NB4 (cell line): ENCODE measurements at regions not wholly inside any gene's neighbourhood (a gene's known extent, or its start where the extent isn't known, plus 50 kb on each side); places are given as distances from the start of the nearest gene placed in this dataset.

Experiments
- DNase-seq: peaks from one replicate; pipeline ENCODE4 v3.0.0; 2010; ENCODE audit warnings: low read depth
- H3K4me3 ChIP-seq: one replicate; pipeline ENCODE4 v1.5.1; 2011; ENCODE audit warnings: mild to moderate bottlenecking, low read depth, low read length, moderate library complexity
- MYC ChIP-seq: IDR thresholded peaks from 2 replicates; pipeline ENCODE4 v1.6.1; 2011; ENCODE audit warnings: low read depth, low read length
- POLR2A ChIP-seq: IDR thresholded peaks from 2 replicates; pipeline ENCODE4 v1.6.1; 2011; ENCODE audit warnings: mild to moderate bottlenecking; ENCODE audit not compliant: insufficient read length; ENCODE audit errors: extremely low read depth
- TF ChIP-seq, protein P1 (sequence below): IDR thresholded peaks from 2 replicates; pipeline ENCODE4 v1.6.1; 2011; ENCODE audit warnings: low read depth, low read length
- TF ChIP-seq, protein P2 (sequence below): IDR thresholded peaks from one replicate; pipeline ENCODE4 v1.5.1; 2012; ENCODE audit warnings: low read depth, low read length

DNA sequence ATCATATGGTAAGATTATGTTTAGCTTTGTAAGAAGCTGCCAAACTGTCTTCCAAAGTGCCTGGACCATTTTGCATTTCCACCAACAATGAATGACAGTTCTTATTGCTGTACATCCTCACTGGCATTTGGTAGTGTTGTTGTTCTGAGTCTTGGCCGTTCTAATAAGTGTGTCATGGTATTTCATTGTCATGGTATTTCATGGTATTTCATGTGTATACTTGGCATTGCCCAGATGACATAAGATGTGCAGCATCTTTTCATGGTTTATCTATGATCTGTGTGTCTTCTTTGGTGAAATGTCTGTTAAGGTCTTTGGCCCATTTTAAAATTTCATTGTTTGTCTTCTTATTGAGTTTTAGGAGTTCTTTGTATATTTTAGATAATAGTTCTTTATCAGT lies 224.4 kb downstream of the BCAS1 start:
- H3K4me3 ChIP-seq, result no peak overlapping the region
- no peak for DNase-seq
- TF ChIP-seq MYC (no peak), POLR2A (no peak)
- TF ChIP-seq, protein P1, sequence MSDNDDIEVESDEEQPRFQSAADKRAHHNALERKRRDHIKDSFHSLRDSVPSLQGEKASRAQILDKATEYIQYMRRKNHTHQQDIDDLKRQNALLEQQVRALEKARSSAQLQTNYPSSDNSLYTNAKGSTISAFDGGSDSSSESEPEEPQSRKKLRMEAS, result no peak
- TF ChIP-seq, protein P2, sequence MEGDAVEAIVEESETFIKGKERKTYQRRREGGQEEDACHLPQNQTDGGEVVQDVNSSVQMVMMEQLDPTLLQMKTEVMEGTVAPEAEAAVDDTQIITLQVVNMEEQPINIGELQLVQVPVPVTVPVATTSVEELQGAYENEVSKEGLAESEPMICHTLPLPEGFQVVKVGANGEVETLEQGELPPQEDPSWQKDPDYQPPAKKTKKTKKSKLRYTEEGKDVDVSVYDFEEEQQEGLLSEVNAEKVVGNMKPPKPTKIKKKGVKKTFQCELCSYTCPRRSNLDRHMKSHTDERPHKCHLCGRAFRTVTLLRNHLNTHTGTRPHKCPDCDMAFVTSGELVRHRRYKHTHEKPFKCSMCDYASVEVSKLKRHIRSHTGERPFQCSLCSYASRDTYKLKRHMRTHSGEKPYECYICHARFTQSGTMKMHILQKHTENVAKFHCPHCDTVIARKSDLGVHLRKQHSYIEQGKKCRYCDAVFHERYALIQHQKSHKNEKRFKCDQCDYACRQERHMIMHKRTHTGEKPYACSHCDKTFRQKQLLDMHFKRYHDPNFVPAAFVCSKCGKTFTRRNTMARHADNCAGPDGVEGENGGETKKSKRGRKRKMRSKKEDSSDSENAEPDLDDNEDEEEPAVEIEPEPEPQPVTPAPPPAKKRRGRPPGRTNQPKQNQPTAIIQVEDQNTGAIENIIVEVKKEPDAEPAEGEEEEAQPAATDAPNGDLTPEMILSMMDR, result no peak

DNA sequence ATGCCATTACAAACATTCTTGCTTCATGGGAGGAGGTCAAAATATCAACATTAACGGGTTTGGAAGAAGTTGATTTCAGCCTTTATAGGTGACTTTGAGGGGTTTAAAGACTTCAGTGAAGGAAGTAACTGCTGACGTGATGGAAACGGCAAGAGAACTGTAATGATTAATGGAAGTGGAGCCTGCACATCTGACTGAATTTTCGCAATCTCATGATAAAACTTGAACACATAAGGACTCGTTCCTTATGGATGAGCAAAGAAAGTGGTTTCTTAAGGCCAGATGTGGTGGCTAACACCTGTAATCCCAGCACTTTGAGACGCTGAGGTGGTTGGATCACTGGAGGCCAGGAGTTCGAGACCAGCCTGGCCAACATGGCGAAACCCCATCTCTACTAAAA lies 226.1 kb downstream of the BCAS1 start:
- TF ChIP-seq, protein P2, result no peak
- TF ChIP-seq POLR2A, result no peak
- H3K4me3 ChIP-seq, result no peak overlapping the region
- DNase-seq, result no peak

DNA sequence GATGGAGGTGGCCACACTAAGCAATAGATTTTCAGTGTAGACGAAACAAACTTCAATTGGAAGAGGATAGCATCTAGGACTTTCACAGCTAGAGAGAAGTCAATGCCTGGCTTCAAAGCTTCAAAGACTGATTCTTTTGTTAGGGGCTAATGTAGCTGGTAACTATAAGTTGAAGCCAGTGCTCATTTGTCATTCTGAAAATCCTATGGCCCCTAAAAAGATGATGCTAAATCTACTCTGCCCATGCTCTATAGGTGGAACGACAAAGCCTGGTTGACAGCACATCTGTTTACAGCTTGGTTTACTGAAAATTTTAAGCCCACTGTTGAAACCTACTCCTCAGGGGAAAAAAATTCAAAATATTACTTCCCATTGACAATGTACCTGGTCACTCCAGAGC lies 226.7 kb downstream of the BCAS1 start:
- no peak for DNase-seq
- TF ChIP-seq POLR2A, result no peak
- no peak for TF ChIP-seq MYC
- TF ChIP-seq, protein P1, result no peak
- TF ChIP-seq, protein P2, result no peak
- H3K4me3 ChIP-seq, result no peak overlapping the region

DNA sequence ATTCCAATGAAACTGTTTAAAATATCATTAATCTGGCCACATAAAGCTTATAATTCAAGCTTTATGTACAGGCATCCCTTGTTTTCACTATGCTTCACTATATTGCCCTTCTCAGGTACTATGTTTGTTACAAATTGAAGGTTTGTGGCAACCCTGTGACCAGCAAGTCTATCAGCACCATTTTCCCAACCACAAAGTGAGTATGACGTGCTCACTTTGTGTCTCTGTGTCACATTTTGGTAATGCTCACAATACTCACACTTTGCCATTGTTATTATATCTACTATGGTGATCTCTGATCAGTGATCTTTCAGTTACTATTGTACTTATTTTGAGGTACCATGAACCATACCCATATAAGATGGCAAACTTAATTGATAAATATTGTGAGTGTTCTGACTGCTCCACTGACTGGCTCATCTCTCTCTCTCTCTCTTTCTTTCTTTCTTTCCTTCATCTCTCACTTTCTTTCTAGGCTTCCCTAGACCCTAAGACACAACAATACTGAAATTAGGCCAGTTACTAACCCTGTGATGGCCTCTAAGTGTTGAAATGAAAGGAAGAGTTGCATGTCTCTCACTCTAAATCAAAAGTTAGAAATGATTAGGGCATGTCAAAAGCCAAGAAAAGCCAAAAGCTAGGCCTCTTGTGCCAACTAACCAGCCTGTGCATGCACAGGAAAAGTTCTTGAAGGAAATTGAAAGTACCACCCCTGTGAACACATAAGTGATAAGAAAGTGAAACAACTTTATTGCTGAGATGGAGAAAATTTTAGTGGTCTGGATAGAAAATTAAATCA lies 227.9 kb downstream of the BCAS1 start:
- H3K4me3 ChIP-seq, result no peak overlapping the region
- no peak for DNase-seq
- no peak for TF ChIP-seq MYC

DNA sequence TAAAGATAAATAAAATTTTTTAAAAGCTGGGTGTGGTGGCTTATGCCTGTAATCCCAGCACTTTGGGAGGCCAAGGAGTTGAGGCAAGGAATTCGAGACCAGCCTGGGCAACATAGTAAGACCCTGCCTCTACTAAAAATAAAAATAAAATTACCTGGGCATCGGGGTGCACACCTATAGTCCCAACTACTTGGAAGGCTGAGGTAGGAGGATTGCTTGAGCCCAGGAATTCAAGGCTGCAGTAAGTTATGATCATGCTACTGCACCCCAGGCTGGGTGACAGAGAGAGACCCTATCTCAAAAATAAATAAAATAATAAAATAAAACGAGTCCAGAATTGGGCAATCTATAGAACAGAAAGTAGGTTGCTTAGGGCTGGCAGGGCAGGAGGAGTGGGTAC lies 228.7 kb downstream of the BCAS1 start:
- no peak overlapping the region for H3K4me3 ChIP-seq
- TF ChIP-seq MYC (no peak), POLR2A (no peak)
- TF ChIP-seq, protein P1, result no peak
- TF ChIP-seq, protein P2, result no peak
- no peak for DNase-seq

DNA sequence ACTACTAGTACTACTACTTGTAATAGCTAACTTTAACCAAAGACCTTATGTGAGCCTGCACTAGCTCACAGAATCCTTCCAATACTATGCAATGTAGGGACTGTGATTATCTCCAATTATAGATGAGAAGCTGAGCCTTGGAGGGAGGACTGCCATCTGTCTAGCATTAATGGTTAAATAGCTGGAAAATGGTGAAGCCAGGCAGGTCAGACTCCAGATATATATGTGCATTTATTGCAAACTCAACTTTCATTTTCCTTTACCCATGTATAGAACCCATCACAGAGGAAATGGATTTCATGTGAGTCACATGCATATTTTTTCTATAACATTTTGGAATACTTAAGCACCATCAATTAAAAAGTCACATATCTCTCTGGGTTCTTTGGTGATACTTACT lies 229.9 kb downstream of the BCAS1 start:
- TF ChIP-seq POLR2A (no peak), MYC (no peak)
- TF ChIP-seq, protein P1, result no peak
- TF ChIP-seq, protein P2, result no peak
- no peak overlapping the region for H3K4me3 ChIP-seq
- DNase-seq, result no peak
